ENCODE measurements at regions not wholly inside any gene's neighbourhood (a gene's known extent, or its start where the extent isn't known, plus 50 kb on each side); places are given as distances from the start of the nearest gene placed in this dataset.
A peak's percentile ranks its signal among the peaks of the same experiment; 100 is the strongest.

- no peak for DNase-seq
Measured at GRCh38 chr6:104017410-104018381, 842.0 kb downstream of the HACE1 start.

DNA sequence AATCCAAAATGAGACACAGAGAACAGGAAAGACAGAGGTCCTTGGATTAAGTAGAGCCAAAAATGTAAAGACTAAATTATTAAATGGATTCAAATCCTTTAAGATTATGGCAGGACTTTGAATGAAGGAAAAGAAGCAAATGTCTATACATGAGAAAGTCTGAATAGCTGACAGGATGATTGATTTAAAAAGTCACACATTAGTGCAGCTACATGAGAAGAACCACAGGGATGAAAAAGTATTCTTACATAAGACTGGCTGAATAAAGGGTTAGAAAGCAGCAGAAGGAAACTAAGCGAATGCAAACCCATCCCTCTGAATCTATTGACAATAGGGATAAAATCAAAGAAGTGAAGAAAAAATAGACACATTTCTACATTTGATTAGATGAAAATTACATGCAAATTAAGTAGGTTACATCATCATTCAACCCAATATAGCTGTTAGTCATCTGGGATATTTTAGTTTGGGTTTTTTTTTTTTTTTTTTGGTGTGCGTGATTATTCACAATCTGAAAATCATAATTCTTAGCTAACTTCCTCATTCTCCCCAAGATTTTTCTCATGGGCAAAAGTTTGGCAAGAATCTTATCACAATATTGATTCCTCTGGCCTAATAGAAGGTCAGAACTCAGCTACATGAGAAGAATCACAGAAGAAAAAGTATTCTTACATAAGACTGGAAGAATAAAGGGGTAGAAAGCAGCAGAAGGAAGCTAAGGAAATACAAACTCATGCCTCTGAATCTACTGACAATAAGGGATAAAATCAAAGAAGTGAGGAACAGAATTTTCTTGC lies 845.4 kb downstream of the HACE1 start:
- DNase-seq: no peak

DNA sequence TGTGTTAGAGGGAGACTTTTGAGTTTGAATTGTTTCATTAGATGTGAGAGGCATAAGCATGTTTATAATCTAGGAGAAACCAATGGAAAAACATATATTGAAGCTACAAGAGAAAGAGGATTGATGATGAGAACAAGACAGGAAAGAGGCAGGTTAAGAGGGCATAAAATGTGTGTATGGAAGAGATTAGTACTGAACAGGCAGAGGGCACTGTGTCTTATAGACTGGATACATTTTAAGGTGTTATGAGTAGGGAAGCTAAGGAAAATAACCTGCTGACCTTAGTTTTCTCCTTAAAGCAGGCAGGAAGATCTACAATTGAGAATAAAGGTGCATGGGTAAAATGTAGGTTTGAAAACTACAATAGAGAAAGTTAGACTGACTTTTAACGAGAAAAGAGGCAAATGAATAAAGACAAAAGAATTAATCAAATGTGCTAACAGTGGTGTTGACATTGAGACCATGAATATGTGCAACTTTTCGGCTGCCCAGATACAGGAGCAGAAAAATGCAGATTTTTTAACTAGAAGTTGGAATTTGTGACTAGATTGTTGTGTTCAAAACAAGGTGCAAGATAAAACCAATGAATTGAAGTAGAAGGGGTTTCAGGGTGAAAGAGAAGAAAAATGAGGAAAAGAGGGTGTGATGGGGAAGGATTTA lies 846.3 kb downstream of the HACE1 start:
- no peak for DNase-seq

GRCh38 chr6:104010897-104011296 lies 848.8 kb downstream of the HACE1 start:
- no peak for DNase-seq

- DNase-seq: no peak
Measured at GRCh38 chr6:104003803-104004516, 855.8 kb downstream of the HACE1 start.

DNA sequence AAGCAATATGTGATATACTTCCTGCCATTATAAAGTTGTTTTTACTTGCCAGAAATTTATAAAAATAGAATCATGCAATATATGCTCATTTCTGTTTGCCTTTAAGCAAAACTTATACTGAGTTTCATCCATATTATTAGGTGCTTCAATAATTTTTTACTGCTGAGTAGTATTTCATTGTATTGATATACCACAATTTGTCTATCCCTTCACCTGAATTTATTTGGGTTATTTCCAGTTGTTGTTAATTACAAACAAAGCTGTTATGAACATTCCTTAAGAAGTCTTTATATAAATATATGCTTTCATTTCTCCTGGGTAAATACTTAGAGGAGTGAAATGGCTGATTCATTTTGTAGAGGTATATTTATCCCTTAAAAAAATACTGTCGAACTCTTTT lies 864.1 kb downstream of the HACE1 start:
- DNase-seq: no peak

DNA sequence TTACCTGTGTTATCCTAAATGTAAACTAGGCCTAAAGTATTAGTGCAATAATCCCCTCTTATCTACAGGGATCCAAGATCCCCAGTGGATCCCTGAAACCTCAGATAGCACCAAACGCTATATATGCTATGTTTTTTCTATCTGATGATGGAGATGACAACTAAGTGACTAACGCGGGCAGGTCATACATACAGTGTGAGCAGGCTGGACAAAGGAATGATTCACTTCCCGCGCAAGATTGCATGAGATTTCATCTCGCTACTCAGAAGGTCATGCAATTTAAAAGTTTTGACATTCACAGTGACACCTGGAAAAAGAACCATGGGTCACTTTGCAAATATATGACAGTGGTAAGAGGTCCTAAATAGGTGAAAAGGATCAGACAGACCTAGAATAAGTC lies 875.9 kb downstream of the HACE1 start:
- no peak for DNase-seq

GRCh38 chr6:103983011-103983410 lies 876.7 kb downstream of the HACE1 start:
- DNase-seq: peak; percentile 9

GRCh38 chr6:103982574-103982973 lies 877.1 kb downstream of the HACE1 start:
- DNase-seq: no peak

DNA sequence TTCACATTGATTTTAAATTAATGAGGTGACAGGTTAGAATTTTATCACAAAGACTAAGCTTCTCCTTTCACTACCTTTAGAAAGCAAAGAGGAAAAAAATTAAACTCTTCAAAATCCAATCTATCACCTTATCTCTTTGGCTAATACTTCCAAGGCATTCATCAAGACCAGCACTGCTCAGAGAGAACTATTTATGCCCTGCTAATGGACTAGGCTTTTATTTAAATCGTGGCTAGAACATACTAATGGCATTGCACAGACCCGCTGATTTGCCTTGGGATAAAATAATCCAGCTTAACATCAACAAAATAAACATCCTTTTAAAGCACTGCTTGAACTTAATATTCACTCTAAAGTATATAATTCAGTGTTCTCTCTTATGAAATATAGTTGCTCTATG lies 880.4 kb downstream of the HACE1 start:
- DNase-seq: no peak

GRCh38 chr6:103937389-103937788 lies 922.3 kb downstream of the HACE1 start:
- no peak for DNase-seq

- DNase-seq: no peak
Measured at GRCh38 chr6:103925317-103925716, 934.4 kb downstream of the HACE1 start.

DNA sequence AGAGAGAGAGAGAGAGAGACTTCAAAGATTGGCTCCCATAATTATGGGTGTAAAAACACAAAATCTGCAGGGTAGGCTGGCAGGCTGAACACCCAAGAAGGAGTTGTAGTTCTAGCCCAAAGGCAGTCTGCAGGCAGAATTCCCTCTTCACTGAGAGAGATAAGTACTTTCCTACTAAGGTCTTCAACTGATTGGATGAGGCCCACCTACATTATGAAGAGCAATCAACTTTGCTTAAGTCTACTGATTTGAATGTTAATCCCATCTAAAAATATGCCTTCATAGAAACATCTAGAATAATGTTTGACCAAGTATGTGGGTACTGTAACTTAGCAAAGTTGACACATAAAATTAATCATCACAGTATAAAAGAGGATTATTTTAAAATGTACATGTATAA lies 949.7 kb downstream of the HACE1 start:
- DNase-seq: no peak

DNA sequence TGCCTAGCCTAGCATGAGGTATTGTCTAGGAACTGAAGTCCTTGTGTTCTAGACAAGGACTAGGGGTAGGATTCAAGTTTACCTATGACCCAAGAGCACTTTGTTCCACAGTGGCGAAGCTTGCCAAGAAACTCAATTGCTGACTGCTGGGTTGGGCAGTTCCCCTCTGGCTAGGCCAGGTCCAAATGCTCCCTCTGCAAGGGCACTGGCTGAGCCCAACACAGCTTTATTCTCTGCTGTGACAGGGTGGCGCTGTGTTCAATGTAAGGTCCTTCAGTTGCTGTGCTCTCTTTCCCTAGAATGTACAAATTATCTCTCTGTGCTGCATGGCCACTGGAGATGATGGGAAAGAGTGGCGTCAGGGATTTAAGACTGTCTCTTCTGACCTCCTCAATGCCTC lies 950.8 kb downstream of the HACE1 start:
- no peak for DNase-seq

GRCh38 chr6:103895136-103895535 lies 964.6 kb downstream of the HACE1 start:
- DNase-seq: no peak

GRCh38 chr6:103893141-103893581 lies 966.6 kb downstream of the HACE1 start:
- no peak for DNase-seq

DNA sequence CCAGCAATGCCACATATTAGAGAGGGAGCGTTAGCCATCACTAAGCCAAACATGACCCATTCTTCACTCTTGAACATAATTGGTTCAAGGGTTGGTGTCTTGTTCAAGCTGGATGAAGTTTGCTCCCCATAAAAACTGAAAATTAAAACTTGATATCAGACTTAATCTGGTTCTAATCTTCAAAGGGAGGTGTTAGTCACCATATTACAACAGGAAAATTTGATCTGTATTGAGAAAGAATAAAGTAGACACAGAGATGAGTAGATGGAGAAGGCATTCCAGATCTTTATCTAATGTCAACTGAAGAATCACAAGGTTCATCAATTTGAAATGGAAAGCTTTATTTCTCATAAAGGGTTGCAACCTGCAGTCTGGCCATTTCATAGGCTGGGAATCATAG lies 972.8 kb downstream of the HACE1 start:
- DNase-seq: no peak

- no peak for DNase-seq
Measured at GRCh38 chr6:103885446-103885845, 974.3 kb downstream of the HACE1 start.

DNA sequence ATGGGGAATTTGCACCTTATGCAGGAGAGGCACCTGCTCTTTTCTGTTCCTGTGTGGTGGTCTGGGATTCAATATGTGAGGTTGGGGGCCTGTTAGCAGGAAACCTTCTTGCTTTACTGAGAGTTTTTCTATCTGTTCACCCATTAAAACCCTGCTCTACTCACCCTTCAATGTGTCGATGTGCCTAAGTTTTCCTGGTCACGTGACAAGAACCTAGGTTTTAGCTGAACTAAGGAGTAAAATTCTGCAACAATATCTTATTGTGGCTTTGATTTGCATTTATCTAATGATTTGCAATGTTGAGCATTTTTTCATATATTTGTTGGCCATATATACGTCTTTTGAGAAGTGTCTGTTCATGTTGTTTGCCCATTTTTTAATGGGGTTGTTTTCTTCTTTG lies 979.9 kb downstream of the HACE1 start:
- no peak for DNase-seq

DNA sequence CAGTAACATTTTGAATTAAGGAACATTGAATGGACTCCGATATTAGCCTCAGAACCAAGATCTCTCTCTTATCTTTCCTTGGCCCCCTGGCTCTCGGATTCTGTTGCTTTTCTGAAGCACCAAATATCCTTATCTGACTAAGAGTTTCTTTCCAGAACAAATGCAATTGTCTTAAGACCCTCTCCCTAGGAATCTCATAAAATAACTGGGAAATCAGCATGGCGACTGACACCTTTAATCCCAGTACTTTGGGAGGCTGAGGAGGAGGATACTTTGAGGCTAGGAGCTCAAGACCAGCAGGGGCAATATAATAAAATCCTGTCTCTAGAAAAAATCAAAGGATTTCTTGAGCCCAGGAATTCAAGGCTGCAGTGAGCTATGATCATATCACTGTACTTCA lies 984.5 kb downstream of the HACE1 start:
- DNase-seq: no peak

- DNase-seq: no peak
Measured at GRCh38 chr6:103874575-103874974, 985.1 kb downstream of the HACE1 start.

DNA sequence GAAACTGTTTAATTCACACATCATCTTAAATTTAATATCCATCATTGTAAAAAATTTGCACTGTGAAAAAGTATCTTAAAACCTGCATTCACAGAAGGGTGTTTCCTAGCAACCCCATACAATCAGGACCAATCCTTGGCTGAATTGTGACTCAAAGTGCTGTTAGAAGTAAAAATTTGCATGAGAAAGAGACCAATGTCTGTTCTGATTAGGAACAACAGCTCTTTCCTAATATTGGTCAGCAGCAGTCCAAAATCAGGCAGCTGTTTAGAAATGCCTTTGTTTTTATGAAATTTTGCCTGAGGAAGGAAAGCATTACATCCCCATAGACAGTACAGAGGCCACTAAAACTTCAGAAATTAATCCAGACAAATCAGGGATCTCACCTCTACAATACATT lies 987.0 kb downstream of the HACE1 start:
- no peak for DNase-seq

DNA sequence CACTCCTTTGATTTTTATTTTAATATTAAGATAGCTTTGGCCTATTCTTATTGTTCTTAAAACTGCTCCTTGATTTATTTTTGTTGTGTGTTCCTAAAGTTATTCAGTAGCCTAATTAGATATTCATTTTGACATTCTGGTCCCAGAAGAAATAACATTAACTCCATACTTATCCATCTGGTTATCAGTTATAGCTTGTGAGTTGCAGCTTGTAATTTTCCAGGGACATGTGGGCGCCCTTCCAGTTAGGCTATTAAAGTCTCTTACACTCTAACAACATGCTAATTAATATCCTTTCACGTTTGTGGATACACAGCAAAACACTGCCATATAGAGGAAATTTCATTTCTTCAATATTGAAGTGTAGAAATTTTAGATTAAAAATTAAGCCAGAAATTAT lies 987.5 kb downstream of the HACE1 start:
- DNase-seq: no peak
